DOHH2 (cell line): ENCODE measurements at regions not wholly inside any gene's neighbourhood (a gene's known extent, or its start where the extent isn't known, plus 50 kb on each side); places are given as distances from the start of the nearest gene placed in this dataset.

Experiments
- EZH2phosphoT487 ChIP-seq: fragments of 200-600 bp; sonication (generic); IDR thresholded peaks from 2 replicates; pipeline ENCODE4 v1.6.1; 2017; ENCODE audit warnings: borderline replicate concordance, mild to moderate bottlenecking, antibody characterized with exemption, low read length, moderate library complexity, mixed read lengths
- TF ChIP-seq, protein P1 (sequence below): fragments of 200-600 bp; sonication (generic); IDR thresholded peaks from one replicate; pipeline ENCODE4 v1.5.1; 2014; ENCODE audit warnings: antibody characterized with exemption, mild to moderate bottlenecking, low read depth, low read length; ENCODE audit not compliant: poor library complexity, severe bottlenecking

DNA sequence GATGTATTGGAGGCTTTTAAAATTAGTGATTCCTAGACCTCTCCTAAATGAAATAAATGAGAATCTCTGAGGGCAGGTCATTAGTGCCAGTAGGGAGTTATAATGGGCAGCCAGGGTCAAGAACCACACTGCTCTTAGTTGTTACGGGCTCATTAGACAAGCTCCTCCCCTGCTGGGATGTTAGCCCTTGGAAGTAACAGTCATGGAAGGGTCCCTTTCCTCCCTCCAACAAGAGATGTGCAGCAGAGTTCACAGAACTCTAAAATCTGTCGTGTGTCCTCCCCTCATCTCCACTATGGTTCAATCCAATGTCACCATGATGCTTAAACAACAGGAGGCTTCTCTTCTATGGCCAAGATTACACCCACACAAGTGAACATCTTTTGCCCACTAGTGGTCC is 419.5 kb downstream of the INSC start:
- TF ChIP-seq, protein P1, sequence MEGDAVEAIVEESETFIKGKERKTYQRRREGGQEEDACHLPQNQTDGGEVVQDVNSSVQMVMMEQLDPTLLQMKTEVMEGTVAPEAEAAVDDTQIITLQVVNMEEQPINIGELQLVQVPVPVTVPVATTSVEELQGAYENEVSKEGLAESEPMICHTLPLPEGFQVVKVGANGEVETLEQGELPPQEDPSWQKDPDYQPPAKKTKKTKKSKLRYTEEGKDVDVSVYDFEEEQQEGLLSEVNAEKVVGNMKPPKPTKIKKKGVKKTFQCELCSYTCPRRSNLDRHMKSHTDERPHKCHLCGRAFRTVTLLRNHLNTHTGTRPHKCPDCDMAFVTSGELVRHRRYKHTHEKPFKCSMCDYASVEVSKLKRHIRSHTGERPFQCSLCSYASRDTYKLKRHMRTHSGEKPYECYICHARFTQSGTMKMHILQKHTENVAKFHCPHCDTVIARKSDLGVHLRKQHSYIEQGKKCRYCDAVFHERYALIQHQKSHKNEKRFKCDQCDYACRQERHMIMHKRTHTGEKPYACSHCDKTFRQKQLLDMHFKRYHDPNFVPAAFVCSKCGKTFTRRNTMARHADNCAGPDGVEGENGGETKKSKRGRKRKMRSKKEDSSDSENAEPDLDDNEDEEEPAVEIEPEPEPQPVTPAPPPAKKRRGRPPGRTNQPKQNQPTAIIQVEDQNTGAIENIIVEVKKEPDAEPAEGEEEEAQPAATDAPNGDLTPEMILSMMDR = no peak
- TF ChIP-seq EZH2phosphoT487 = no peak
